ENCODE measurements at regions not wholly inside any gene's neighbourhood (a gene's known extent, or its start where the extent isn't known, plus 50 kb on each side); places are given as distances from the start of the nearest gene placed in this dataset.

GRCh38 chr18:9008200-9008708 lies 94.2 kb upstream of the NDUFV2 start (continued):
- TF ChIP-seq TEAD1 (CRISPR knock-in tag; IDR thresholded peaks at IDR 0.05) (no peak), TAF7 (tag; IDR thresholded peaks at IDR 0.05) (peak; percentile 22; the same call in 1 of the 2 replicates), TCF15 (CRISPR knock-in tag; IDR thresholded peaks at IDR 0.05) (0 out of 2 replicates have a peak, but pooled peaks have one; percentile 60), KDM4B (IDR thresholded peaks at IDR 0.05; ENCODE audit: borderline replicate concordance in 2 of 2, low read depth in 1 of 2) (no peak), FOXJ3 (CRISPR knock-in tag; IDR thresholded peaks at IDR 0.05) (no peak), GABPB2 (CRISPR knock-in tag; conservative IDR thresholded peaks at IDR 0.05) (no peak), C11orf30 (IDR thresholded peaks at IDR 0.05; ENCODE audit: low read depth) (no peak), PRDM10 (IDR thresholded peaks at IDR 0.05; ENCODE audit: partially characterized antibody) (no peak), ILF3 (IDR thresholded peaks at IDR 0.05; ENCODE audit: borderline replicate concordance) (no peak), DDX20 (tag; IDR thresholded peaks at IDR 0.05; ENCODE audit: low read depth) (peak; percentile 69; the same call in 1 of the 2 replicates), SRSF7 (optimal IDR thresholded peaks at IDR 0.05; ENCODE audit: low read depth, low read length) (no peak), NONO (IDR thresholded peaks at IDR 0.05; ENCODE audit: low read depth in 2 of 2, low read length in 1 of 2) (no peak), RBM22 (IDR thresholded peaks at IDR 0.05; ENCODE audit: low read depth, low read length, poor library complexity, severe bottlenecking) (no peak), MXI1 (IDR thresholded peaks at IDR 0.05; ENCODE audit: low read depth, low read length) (no peak), ZNF507 (tag; conservative IDR thresholded peaks at IDR 0.05) (no peak; the same call in 1 of the 2 replicates), PYGO2 (tag; IDR thresholded peaks at IDR 0.05) (no peak), HIVEP1 (CRISPR knock-in tag; IDR thresholded peaks at IDR 0.05) (no peak), SNIP1 (IDR thresholded peaks at IDR 0.05; ENCODE audit: low read depth) (no peak), FOXK1 (CRISPR knock-in tag; IDR thresholded peaks at IDR 0.05; ENCODE audit: borderline replicate concordance) (no peak), MECOM (CRISPR knock-in tag; IDR thresholded peaks at IDR 0.05) (peak; percentile 57; the same call in 1 of the 2 replicates), ZNF384 (IDR thresholded peaks at IDR 0.05; ENCODE audit: low read depth, low read length) (peak; percentile 61; the same call in 1 of the 2 replicates), CREM (IDR thresholded peaks at IDR 0.05; ENCODE audit: low read depth) (no peak), POLR2A (conservative IDR thresholded peaks at IDR 0.05) (no peak; the same call in 1 of the 2 replicates), EWSR1 (IDR thresholded peaks at IDR 0.05; ENCODE audit: borderline replicate concordance, low read depth, partially characterized antibody) (no peak), MTA1 (IDR thresholded peaks at IDR 0.05; ENCODE audit: borderline replicate concordance) (peak; percentile 5; the same call in 1 of the 2 replicates), SMAD1 (IDR thresholded peaks at IDR 0.05; ENCODE audit: low read depth, low read length, partially characterized antibody) (no peak), HNRNPH1 (optimal IDR thresholded peaks at IDR 0.05; ENCODE audit: low read depth, low read length) (no peak)

All from K562 (cell line).